OCI-LY7 (cell line): ENCODE measurements at regions not wholly inside any gene's neighbourhood (a gene's known extent, or its start where the extent isn't known, plus 50 kb on each side); places are given as distances from the start of the nearest gene placed in this dataset.

ENCODE experiments used
- EZH2phosphoT487 ChIP-seq: fragments of 200-600 bp; sonication (generic); IDR thresholded peaks from 2 replicates; pipeline ENCODE4 v1.6.1; 2018; ENCODE audit warnings: low read depth, borderline replicate concordance, mild to moderate bottlenecking, mixed run types, antibody characterized with exemption, low read length, moderate library complexity, mixed read lengths
- TF ChIP-seq, protein P1 (sequence below): fragments of 200-600 bp; sonication (generic); conservative IDR thresholded peaks from 2 replicates; pipeline ENCODE4 v1.5.1; 2014; ENCODE audit warnings: mild to moderate bottlenecking, antibody characterized with exemption, low read length, moderate library complexity, mixed read lengths

DNA sequence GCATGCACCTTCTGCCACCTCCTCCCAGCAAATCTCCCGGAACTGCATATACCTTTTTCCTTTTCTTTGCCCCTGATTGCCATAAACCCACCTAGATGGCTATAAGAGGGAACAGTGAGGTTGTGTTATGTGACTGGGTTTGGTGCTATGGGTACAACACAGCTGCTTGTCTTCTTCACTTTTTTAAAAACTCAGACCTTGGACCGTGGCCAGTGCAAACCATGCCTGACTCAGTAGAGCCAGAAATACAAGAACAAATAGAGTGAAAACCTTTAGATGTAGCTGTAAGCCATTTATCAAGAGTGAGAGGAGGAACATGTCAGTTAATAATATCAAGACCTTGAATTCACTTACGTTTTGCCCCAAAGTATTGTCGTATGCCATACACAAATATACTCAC, 267.4 kb upstream of the CHAC2 start:
- TF ChIP-seq, protein P1, sequence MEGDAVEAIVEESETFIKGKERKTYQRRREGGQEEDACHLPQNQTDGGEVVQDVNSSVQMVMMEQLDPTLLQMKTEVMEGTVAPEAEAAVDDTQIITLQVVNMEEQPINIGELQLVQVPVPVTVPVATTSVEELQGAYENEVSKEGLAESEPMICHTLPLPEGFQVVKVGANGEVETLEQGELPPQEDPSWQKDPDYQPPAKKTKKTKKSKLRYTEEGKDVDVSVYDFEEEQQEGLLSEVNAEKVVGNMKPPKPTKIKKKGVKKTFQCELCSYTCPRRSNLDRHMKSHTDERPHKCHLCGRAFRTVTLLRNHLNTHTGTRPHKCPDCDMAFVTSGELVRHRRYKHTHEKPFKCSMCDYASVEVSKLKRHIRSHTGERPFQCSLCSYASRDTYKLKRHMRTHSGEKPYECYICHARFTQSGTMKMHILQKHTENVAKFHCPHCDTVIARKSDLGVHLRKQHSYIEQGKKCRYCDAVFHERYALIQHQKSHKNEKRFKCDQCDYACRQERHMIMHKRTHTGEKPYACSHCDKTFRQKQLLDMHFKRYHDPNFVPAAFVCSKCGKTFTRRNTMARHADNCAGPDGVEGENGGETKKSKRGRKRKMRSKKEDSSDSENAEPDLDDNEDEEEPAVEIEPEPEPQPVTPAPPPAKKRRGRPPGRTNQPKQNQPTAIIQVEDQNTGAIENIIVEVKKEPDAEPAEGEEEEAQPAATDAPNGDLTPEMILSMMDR, result no peak
- TF ChIP-seq EZH2phosphoT487, result no peak
